Stimulated activated CD8-positive, alpha-beta memory T cell treated with anti-CD3 and anti-CD28 coated beads, Interleukin-2, amount 100 ng/mL, for 48 hours (primary cell): ENCODE measurements at regions not wholly inside any gene's neighbourhood (a gene's known extent, or its start where the extent isn't known, plus 50 kb on each side); places are given as distances from the start of the nearest gene placed in this dataset.

Experiments
- DNase-seq, 2 donors: peaks; one replicate each; pipeline ENCODE4 v3.0.0-alpha.2; 2020; ENCODE audit warnings: low read depth in 2 of 2

- DNase-seq = peak; percentile 22 to 42
These were observed 92.7 kb upstream of the GPR26 start for GRCh38 chr10:123573236-123574108.

GRCh38 chr10:123574109-123574698 lies 92.0 kb upstream of the GPR26 start:
- no peak for DNase-seq

GRCh38 chr10:123575105-123575504 lies 91.0 kb upstream of the GPR26 start:
- no peak for DNase-seq

GRCh38 chr10:123576706-123577105 lies 89.4 kb upstream of the GPR26 start:
- DNase-seq = no peak

- no peak for DNase-seq
These were observed 88.2 kb upstream of the GPR26 start for GRCh38 chr10:123577921-123578461.

- DNase-seq = no peak
These were observed 87.4 kb upstream of the GPR26 start for GRCh38 chr10:123578721-123579120.

GRCh38 chr10:123579675-123580074 lies 86.5 kb upstream of the GPR26 start:
- DNase-seq = no peak

GRCh38 chr10:123580426-123580825 lies 85.7 kb upstream of the GPR26 start:
- DNase-seq = no peak

- DNase-seq = no peak
These were observed 84.5 kb upstream of the GPR26 start for GRCh38 chr10:123581656-123582055.

- peak; percentile 55 to 58 for DNase-seq
These were observed 83.8 kb upstream of the GPR26 start for GRCh38 chr10:123582084-123582989.

- DNase-seq = peak; percentile 20 to 43
These were observed 82.3 kb upstream of the GPR26 start for GRCh38 chr10:123583639-123584418.

GRCh38 chr10:123584419-123584775 lies 81.8 kb upstream of the GPR26 start:
- DNase-seq = no peak

GRCh38 chr10:123585477-123586445 lies 80.4 kb upstream of the GPR26 start:
- no peak for DNase-seq

- DNase-seq = no peak
These were observed 79.0 kb upstream of the GPR26 start for GRCh38 chr10:123587110-123587509.

GRCh38 chr10:123588386-123588914 lies 77.7 kb upstream of the GPR26 start:
- DNase-seq = no peak

GRCh38 chr10:123595661-123596060 lies 70.5 kb upstream of the GPR26 start:
- DNase-seq = no peak

GRCh38 chr10:123597676-123598075 lies 68.5 kb upstream of the GPR26 start:
- no peak for DNase-seq

- no peak for DNase-seq
These were observed 66.7 kb upstream of the GPR26 start for GRCh38 chr10:123599366-123599849.

GRCh38 chr10:123600177-123600576 lies 66.0 kb upstream of the GPR26 start:
- DNase-seq = no peak

GRCh38 chr10:123603130-123603529 lies 63.0 kb upstream of the GPR26 start:
- no peak for DNase-seq
